GM10266 (cell line): ENCODE measurements at regions not wholly inside any gene's neighbourhood (a gene's known extent, or its start where the extent isn't known, plus 50 kb on each side); places are given as distances from the start of the nearest gene placed in this dataset.
"Not testable (repeated sequence)": the region's sequence is repeated elsewhere in the genome, so short reads cannot be mapped to it uniquely, and the experiment has no call there.

ENCODE experiments used
- DNase-seq: peaks from one replicate; pipeline ENCODE4 v3.0.0; 2012; ENCODE audit errors: extremely low spot score
- TF ChIP-seq, protein P1 (sequence below): IDR thresholded peaks from 2 replicates; pipeline ENCODE4 v1.5.1; 2012; ENCODE audit warnings: mild to moderate bottlenecking, low read depth; ENCODE audit not compliant: control insufficient read depth, insufficient read depth; ENCODE audit errors: missing control alignments

DNA sequence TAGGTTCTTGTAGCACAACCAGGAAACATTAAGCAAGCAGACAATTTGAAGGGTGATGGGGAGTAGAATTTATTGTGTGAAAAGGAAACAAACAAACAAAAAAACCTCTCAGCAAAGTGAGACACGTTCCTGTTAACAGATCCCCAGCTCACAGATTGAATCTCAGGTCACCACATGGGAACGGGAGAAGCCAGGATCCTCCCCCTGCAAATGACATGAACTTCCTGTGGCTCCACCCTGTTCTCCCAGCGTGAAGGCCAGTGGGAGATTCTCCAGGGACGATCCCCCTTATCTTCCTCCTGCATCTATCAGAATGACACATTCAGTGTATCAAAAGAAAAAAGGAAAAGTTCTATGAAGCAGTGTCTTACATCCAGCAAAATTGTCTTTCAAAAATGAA, 1488.1 kb downstream of the OTOL1 start:
- DNase-seq = no peak
- TF ChIP-seq, protein P1, sequence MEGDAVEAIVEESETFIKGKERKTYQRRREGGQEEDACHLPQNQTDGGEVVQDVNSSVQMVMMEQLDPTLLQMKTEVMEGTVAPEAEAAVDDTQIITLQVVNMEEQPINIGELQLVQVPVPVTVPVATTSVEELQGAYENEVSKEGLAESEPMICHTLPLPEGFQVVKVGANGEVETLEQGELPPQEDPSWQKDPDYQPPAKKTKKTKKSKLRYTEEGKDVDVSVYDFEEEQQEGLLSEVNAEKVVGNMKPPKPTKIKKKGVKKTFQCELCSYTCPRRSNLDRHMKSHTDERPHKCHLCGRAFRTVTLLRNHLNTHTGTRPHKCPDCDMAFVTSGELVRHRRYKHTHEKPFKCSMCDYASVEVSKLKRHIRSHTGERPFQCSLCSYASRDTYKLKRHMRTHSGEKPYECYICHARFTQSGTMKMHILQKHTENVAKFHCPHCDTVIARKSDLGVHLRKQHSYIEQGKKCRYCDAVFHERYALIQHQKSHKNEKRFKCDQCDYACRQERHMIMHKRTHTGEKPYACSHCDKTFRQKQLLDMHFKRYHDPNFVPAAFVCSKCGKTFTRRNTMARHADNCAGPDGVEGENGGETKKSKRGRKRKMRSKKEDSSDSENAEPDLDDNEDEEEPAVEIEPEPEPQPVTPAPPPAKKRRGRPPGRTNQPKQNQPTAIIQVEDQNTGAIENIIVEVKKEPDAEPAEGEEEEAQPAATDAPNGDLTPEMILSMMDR = no peak

DNA sequence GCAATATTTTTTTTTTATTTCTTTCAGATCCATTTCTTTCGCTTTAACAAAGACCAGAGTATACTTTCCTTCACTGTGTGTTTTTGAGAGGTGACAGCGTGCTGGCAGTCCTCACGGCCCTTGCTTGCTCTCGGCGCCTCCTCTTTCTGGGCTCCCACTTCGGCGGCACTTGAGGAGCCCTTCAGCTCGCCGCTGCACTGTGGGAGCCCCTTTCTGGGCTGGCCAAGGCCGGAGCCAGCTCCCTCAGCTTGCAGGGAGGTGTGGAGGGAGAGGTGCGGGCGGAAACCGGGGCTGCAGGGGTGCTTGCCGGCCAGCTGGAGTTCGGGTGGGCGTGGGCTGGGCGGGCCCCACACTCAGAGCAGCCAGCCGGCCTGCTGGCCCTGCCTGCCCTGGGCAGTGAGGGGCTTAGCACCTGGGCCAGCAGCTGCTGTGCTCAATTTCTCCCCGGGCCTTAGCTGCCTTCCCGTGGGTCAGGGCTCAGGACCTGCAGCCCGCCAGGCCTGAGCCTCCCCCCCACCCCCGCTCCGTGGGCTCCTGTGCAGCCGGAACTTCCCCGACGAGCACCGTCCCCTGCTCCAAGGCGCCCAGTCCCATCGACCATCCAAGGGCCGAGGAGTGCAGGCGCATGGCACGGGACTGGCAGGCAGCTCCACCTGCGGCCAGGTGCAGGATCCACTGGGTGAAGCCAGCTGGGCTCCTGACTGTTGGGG, 1490.6 kb downstream of the OTOL1 start:
- not testable (repeated sequence) for DNase-seq

DNA sequence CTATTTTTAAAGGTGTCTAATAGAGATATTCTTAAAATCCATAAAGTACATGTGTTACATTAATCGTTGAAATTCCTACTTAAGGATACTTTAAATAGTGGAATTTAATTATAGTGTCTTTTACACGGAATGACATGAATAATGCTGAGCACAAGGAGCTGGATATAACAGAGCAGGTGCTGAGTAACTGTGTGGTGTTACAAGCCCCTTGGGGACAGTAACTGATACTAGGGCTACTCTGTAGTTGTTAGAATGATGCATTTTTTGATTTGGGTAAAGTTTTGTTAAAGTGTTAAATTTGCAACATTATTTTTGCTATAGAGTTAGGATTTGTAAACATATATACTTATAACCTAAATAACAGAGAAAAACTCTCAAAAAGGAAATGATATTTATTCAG, 1496.1 kb downstream of the OTOL1 start:
- TF ChIP-seq, protein P1 = no peak
- DNase-seq = no peak

DNA sequence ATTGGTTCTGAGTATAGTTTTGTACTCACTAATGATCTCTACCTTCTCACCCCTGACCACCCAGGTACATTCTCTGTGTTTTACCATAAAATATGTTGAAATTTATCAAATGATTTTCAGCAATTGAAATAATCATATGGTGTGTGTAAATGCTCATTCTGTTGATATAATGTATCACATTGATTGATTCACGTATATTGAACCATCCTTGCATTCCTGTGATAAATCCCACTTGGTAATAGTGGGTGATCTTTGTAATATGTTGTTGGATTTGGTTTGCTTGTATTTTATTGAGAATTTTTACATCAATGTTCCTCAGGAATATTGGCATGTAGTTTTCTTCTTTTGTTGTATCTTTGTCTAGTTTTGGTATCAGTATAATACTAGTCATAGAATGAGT, 1497.6 kb downstream of the OTOL1 start:
- TF ChIP-seq, protein P1 = no peak
- no peak for DNase-seq

DNA sequence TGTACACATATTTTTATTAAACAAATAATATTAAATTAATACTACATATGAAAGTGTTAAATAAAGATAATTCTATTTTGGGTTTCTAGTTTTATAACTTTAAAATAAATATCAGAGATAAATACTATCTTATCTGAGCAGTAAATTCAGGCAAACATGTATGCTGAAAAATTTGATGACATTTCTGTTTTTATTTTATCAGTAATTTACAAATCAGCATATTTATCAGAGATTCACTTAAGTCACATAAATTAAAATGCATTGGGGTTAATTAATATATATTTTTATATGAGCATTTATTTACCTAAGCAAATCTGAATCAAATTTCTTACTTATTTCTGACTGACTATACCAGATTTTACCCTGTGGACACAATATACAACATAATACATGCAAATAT, 1499.8 kb downstream of the OTOL1 start:
- DNase-seq = no peak
- TF ChIP-seq, protein P1 = no peak

DNA sequence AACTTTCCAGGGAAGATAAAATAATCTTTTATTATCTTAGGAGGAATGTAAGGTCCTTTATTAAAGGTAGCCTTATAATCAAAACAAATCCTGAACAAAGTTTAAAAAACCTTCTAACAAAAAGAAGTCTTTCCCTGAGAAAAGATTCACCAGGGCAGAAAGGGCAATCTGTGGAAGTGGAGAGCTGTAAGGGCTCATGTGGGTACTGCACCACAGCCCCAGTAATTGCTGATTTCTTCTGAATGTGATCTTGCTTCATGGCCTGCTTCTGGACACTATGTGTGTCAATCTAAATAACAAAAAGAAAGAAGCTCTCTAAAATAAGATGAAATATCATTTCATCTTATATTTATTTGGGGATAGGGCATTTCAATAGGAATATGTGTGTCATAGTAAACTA, 1501.6 kb downstream of the OTOL1 start:
- TF ChIP-seq, protein P1 = no peak
- no peak for DNase-seq

DNA sequence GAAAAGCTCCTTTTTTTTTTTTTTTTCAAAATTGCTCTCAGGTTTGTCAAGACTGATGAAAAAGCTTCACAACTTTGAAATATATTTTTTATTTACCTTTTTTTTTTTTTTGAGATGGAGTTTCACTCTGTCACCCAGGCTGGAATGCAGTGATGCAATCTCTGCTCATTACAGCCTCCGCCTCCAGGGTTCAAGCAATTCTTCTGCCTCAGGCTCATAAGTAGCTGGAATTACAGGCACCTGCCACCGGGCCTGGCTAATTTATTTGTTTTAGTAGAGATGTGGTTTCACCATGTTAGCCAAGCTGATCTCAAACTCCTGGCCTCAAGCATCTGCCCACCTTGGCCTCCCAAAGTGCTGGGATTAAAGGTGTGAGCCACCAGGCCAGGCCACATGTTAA, 1515.0 kb downstream of the OTOL1 start:
- TF ChIP-seq, protein P1 = no peak
- no peak for DNase-seq

DNA sequence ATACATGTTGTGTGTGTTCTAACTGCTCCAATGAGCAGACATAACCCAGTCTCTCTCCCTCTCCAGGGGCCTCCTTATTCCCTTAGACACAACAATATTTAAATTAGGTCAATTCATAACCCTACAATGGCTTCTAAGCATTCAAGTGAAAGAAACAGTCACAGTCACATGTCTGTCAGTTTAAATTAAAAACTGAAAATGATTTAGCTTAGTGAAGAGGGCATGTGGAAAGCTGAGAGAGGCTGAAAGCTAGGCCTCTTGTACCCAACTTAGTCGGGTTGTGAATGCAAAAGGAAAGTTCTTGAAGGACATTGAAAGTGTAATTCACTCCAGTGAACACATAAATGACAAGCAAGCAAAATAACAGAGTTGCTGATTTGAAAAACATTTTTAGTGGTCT, 1519.6 kb downstream of the OTOL1 start:
- no peak for DNase-seq
- TF ChIP-seq, protein P1 = no peak
